Gastroesophageal sphincter (tissue), 4 donors: ENCODE measurements at regions not wholly inside any gene's neighbourhood (a gene's known extent, or its start where the extent isn't known, plus 50 kb on each side); places are given as distances from the start of the nearest gene placed in this dataset.

Experiments used
- ATAC-seq: fragments of 150-250 bp; one replicate; pipeline ENCODE4 v1.9.1; 2016; ENCODE audit warnings: mild to moderate bottlenecking, moderate library complexity
- H3K27ac ChIP-seq, 4 donors: fragments of 200-600 bp; sonication (generic) in 3 of 4; 1 replicate in 3 of 4; 2 replicates in 1 of 4; pipeline ENCODE4 v1.5.1; 2016 to 2019
- H3K27me3 ChIP-seq: fragments of 200-600 bp; sonication (generic); one replicate; pipeline ENCODE4 v1.5.1; 2019
- H3K36me3 ChIP-seq, 2 donors: fragments of 200-600 bp; sonication (generic); one replicate each; pipeline ENCODE4 v1.5.1; 2019; ENCODE audit warnings: control low read depth in 1 of 2
- H3K4me1 ChIP-seq, 3 donors: fragments of 200-600 bp; sonication (generic); 1 replicate in 2 of 3; 2 replicates in 1 of 3; pipeline ENCODE4 v1.5.1; 2016 to 2019; ENCODE audit warnings: control low read depth in 2 of 3
- H3K4me3 ChIP-seq, 2 donors: fragments of 200-600 bp; sonication (generic); one replicate each; pipeline ENCODE4 v1.5.1; 2019; ENCODE audit warnings: mild to moderate bottlenecking in 1 of 2, moderate library complexity in 1 of 2
- H3K9me3 ChIP-seq, 3 donors: fragments of 200-600 bp; sonication (generic); one replicate each; pipeline ENCODE4 v1.5.1; 2017 to 2019; ENCODE audit warnings: control low read depth in 2 of 3
- CTCF ChIP-seq, 4 experiments: fragments of 200-600 bp in 2 of 4; fragments of 450-650 bp in 2 of 4; sonication (generic) in 1 of 4; IDR thresholded peaks; one replicate each; pipeline ENCODE4 v1.5.1; 2017 to 2019; ENCODE audit warnings: antibody characterized with exemption in 4 of 4, mild to moderate bottlenecking in 2 of 4, moderate library complexity in 2 of 4
- EP300 ChIP-seq: sonication (generic); formaldehyde crosslinking; IDR thresholded peaks from one replicate; pipeline ENCODE4 v1.6.1; 2017; ENCODE audit warnings: antibody characterized with exemption, mild to moderate bottlenecking
- POLR2A ChIP-seq, 2 donors: fragments of 450-650 bp; IDR thresholded peaks; one replicate each; pipeline ENCODE4 v1.6.1; 2017; ENCODE audit warnings: antibody characterized with exemption in 2 of 2, mild to moderate bottlenecking in 2 of 2, moderate library complexity in 1 of 2
- POLR2AphosphoS5 ChIP-seq: sonication (generic); formaldehyde crosslinking; IDR thresholded peaks from one replicate; pipeline ENCODE4 v1.6.1; 2017; ENCODE audit warnings: antibody characterized with exemption
- WGBS, 2 donors: methylation state at CpG; one replicate each; pipeline ENCODE4 v1.1.5; 2018; ENCODE audit warnings: low coverage in 1 of 2; 5-methylcytosine and 5-hydroxymethylcytosine counted together

- no peak for ATAC-seq
- H3K4me1 ChIP-seq, result no peaks in the 10 kb centered on the region
- 56 to 78% methylated on average over 1 of the region's 1 CpG for WGBS, 2 donors
- TF ChIP-seq EP300 (no peak), POLR2AphosphoS5 (no peak), POLR2A (IDR thresholded peaks at IDR 0.05) (no peak), CTCF (IDR thresholded peaks at IDR 0.05) (no peak)
- H3K36me3 ChIP-seq, result no peaks in the 10 kb centered on the region
- H3K4me3 ChIP-seq, result no peak overlapping the region
- H3K27me3 ChIP-seq, result no peaks in the 10 kb centered on the region
- H3K27ac ChIP-seq, result no peak overlapping the region
- no peaks in the 10 kb centered on the region for H3K9me3 ChIP-seq
Measured at GRCh38 chr1:106675558-106675957, 380.9 kb upstream of the PRMT6 start.

- H3K36me3 ChIP-seq, result no peaks in the 10 kb centered on the region
- WGBS, 2 donors, result 51 to 66% methylated on average over 2 of the region's 2 CpGs
- no peak overlapping the region for H3K27ac ChIP-seq
- TF ChIP-seq POLR2AphosphoS5 (no peak), EP300 (no peak), CTCF (IDR thresholded peaks at IDR 0.05) (no peak), POLR2A (IDR thresholded peaks at IDR 0.05) (no peak)
- H3K27me3 ChIP-seq, result no peaks in the 10 kb centered on the region
- H3K4me1 ChIP-seq, result no peaks in the 10 kb centered on the region
- H3K4me3 ChIP-seq, result no peak overlapping the region
- no peaks in the 10 kb centered on the region for H3K9me3 ChIP-seq
- ATAC-seq, result no peak
Measured at GRCh38 chr1:106676021-106676420, 380.5 kb upstream of the PRMT6 start.

GRCh38 chr1:106677181-106677580 is 379.3 kb upstream of the PRMT6 start:
- WGBS, 2 donors, result 74 to 85% methylated on average over 2 to 3 of the region's 3 CpGs
- Histone ChIP-seq H3K27ac (no peak overlapping the region), H3K9me3 (no peaks in the 10 kb centered on the region), H3K4me3 (no peak overlapping the region), H3K4me1 (no peaks in the 10 kb centered on the region), H3K36me3 (no peaks in the 10 kb centered on the region), H3K27me3 (no peaks in the 10 kb centered on the region)
- TF ChIP-seq POLR2A (IDR thresholded peaks at IDR 0.05) (no peak), CTCF (IDR thresholded peaks at IDR 0.05) (no peak), POLR2AphosphoS5 (no peak), EP300 (no peak)
- ATAC-seq, result no peak

GRCh38 chr1:106677721-106678120 is 378.8 kb upstream of the PRMT6 start:
- H3K9me3 ChIP-seq, result no peaks in the 10 kb centered on the region
- H3K4me1 ChIP-seq, result no peaks in the 10 kb centered on the region
- H3K27me3 ChIP-seq, result no peaks in the 10 kb centered on the region
- H3K36me3 ChIP-seq, result no peaks in the 10 kb centered on the region
- 19 to 31% methylated on average over 2 to 3 of the region's 3 CpGs for WGBS, 2 donors
- TF ChIP-seq POLR2AphosphoS5 (no peak), CTCF (IDR thresholded peaks at IDR 0.05) (no peak), POLR2A (IDR thresholded peaks at IDR 0.05) (no peak), EP300 (no peak)
- H3K4me3 ChIP-seq, result no peak overlapping the region
- ATAC-seq, result no peak
- no peak overlapping the region for H3K27ac ChIP-seq

GRCh38 chr1:106678279-106679050 is 378.0 kb upstream of the PRMT6 start:
- no peaks in the 10 kb centered on the region for H3K4me1 ChIP-seq
- H3K27ac ChIP-seq, result no peak overlapping the region
- WGBS, 2 donors, result 68 to 100% methylated on average over 3 of the region's 3 CpGs
- no peak for ATAC-seq
- H3K4me3 ChIP-seq, result no peak overlapping the region
- no peaks in the 10 kb centered on the region for H3K9me3 ChIP-seq
- no peak for TF ChIP-seq EP300
- no peak for TF ChIP-seq POLR2AphosphoS5
- no peak for TF ChIP-seq CTCF (IDR thresholded peaks at IDR 0.05)
- TF ChIP-seq POLR2A (IDR thresholded peaks at IDR 0.05), result no peak
- no peaks in the 10 kb centered on the region for H3K27me3 ChIP-seq
- no peaks in the 10 kb centered on the region for H3K36me3 ChIP-seq
